Activated CD8-positive, alpha-beta T cell treated with anti-CD3 and anti-CD28 coated beads, Interleukin-2, amount 10 ng/mL, durations not matched to agents 7 days and 5 days (primary cell): ENCODE measurements at regions not wholly inside any gene's neighbourhood (a gene's known extent, or its start where the extent isn't known, plus 50 kb on each side); places are given as distances from the start of the nearest gene placed in this dataset.

Experiments
- ATAC-seq: fragments of 150-1000 bp; cut with Tn5 transposase; one replicate; pipeline ENCODE4 v1.10.0; 2021; ENCODE audit warnings: moderate library complexity
- CTCF ChIA-PET: fragments of 350-600 bp; sonication (Branson Sonifier 250); formaldehyde crosslinking; loops from one replicate; lab custom pipeline; 2021; ENCODE audit warnings: antibody characterized with exemption; lab: Charles Lee
- POLR2A ChIA-PET: fragments of 350-600 bp; sonication (Branson Sonifier 250); formaldehyde crosslinking; loops from one replicate; lab custom pipeline; 2021; ENCODE audit warnings: antibody characterized with exemption; lab: Charles Lee
- DNase-seq: peaks from one replicate; pipeline ENCODE4 v3.0.0-alpha.2; 2020
- H3K27ac Mint-ChIP-seq: one replicate; pipeline ENCODE4 v1.8.0; 2021; ENCODE audit warnings: mild to moderate bottlenecking, mixed read lengths
- H3K27me3 Mint-ChIP-seq: one replicate; pipeline ENCODE4 v1.8.0; 2021; ENCODE audit warnings: low read depth, mixed read lengths
- H3K36me3 Mint-ChIP-seq: one replicate; pipeline ENCODE4 v1.8.0; 2021; ENCODE audit warnings: low read depth, mixed read lengths
- H3K4me1 Mint-ChIP-seq: one replicate; pipeline ENCODE4 v1.8.0; 2021; ENCODE audit warnings: low read depth, mixed read lengths
- H3K4me3 Mint-ChIP-seq: one replicate; pipeline ENCODE4 v1.8.0; 2021; ENCODE audit warnings: mild to moderate bottlenecking, mixed read lengths
- H3K9me3 Mint-ChIP-seq: one replicate; pipeline ENCODE4 v1.8.0; 2022; ENCODE audit warnings: mixed read lengths; ENCODE audit not compliant: insufficient read depth

- no peaks in the 10 kb centered on the region for H3K4me1 Mint-ChIP-seq
- no peak overlapping the region for H3K4me3 Mint-ChIP-seq
Observed at GRCh38 chr9:108707120-108707519, 148.7 kb downstream of the ACTL7B start.

GRCh38 chr9:108704156-108704852, 151.5 kb downstream of the ACTL7B start:
- no peak for ATAC-seq
- CTCF ChIA-PET = no interaction called here
- H3K9me3 Mint-ChIP-seq = no peaks in the 10 kb centered on the region
- POLR2A ChIA-PET = no interaction called here
- no peaks in the 10 kb centered on the region for H3K36me3 Mint-ChIP-seq
- H3K4me3 Mint-ChIP-seq = no peak overlapping the region
- H3K27me3 Mint-ChIP-seq = no peaks in the 10 kb centered on the region
- no peak for DNase-seq
- H3K27ac Mint-ChIP-seq = no peak overlapping the region
- no peaks in the 10 kb centered on the region for H3K4me1 Mint-ChIP-seq

More at GRCh38 chr9:108707120-108707519, 148.7 kb downstream of the ACTL7B start:
- CTCF ChIA-PET = no interaction called here
- no peak for ATAC-seq
- Mint-ChIP-seq H3K27ac (no peak overlapping the region), H3K27me3 (no peaks in the 10 kb centered on the region), H3K9me3 (no peaks in the 10 kb centered on the region), H3K36me3 (no peaks in the 10 kb centered on the region)
- POLR2A ChIA-PET = no interaction called here
- no peak for DNase-seq

GRCh38 chr9:108703429-108703828, 152.4 kb downstream of the ACTL7B start:
- no peaks in the 10 kb centered on the region for H3K27me3 Mint-ChIP-seq
- H3K36me3 Mint-ChIP-seq = no peaks in the 10 kb centered on the region
- no peak overlapping the region for H3K27ac Mint-ChIP-seq
- no peaks in the 10 kb centered on the region for H3K9me3 Mint-ChIP-seq
- POLR2A ChIA-PET = no interaction called here
- H3K4me3 Mint-ChIP-seq = no peak overlapping the region
- DNase-seq (no peak), ATAC-seq (no peak)
- CTCF ChIA-PET = no interaction called here
- H3K4me1 Mint-ChIP-seq = no peaks in the 10 kb centered on the region

- no peak overlapping the region for H3K4me3 Mint-ChIP-seq
- ChIA-PET POLR2A (no interaction called here), CTCF (no interaction called here)
- no peak overlapping the region for H3K27ac Mint-ChIP-seq
- DNase-seq (no peak), ATAC-seq (no peak)
- H3K4me1 Mint-ChIP-seq = no peaks in the 10 kb centered on the region
- H3K27me3 Mint-ChIP-seq = no peaks in the 10 kb centered on the region
- no peaks in the 10 kb centered on the region for H3K36me3 Mint-ChIP-seq
- no peaks in the 10 kb centered on the region for H3K9me3 Mint-ChIP-seq
Observed at GRCh38 chr9:108702681-108703080, 153.1 kb downstream of the ACTL7B start.

DNA sequence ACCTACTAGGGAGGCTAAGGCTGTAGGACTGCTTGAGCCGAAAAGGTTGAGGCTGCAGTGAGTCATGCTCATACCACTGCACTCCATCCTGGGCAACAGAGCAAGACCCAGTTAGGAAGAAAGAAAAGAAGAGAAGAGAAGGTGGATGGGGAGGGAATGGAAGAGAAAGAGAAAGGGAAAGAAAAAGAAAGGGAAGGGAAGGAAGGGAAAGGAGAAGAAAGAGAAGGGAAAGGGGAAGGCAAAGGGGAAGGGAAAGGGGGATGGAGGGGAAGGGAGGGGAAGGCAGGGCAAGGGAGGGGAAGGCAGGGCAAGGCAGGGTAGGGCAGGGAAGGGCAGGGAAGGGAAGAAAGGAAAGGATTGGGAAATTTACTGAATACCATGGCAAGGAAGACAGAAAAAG, 157.0 kb downstream of the ACTL7B start:
- DNase-seq (no peak), ATAC-seq (no peak)
- no peaks in the 10 kb centered on the region for H3K27me3 Mint-ChIP-seq
- no peak overlapping the region for H3K4me3 Mint-ChIP-seq
- H3K36me3 Mint-ChIP-seq = no peaks in the 10 kb centered on the region
- no peak overlapping the region for H3K27ac Mint-ChIP-seq
- POLR2A ChIA-PET = no interaction called here
- CTCF ChIA-PET = no interaction called here
- H3K4me1 Mint-ChIP-seq = no peaks in the 10 kb centered on the region
- H3K9me3 Mint-ChIP-seq = no peaks in the 10 kb centered on the region

GRCh38 chr9:108698231-108698630, 157.6 kb downstream of the ACTL7B start:
- no peak for DNase-seq
- H3K36me3 Mint-ChIP-seq = no peaks in the 10 kb centered on the region
- H3K27ac Mint-ChIP-seq = no peak overlapping the region
- H3K9me3 Mint-ChIP-seq = no peaks in the 10 kb centered on the region
- H3K27me3 Mint-ChIP-seq = no peaks in the 10 kb centered on the region
- ChIA-PET CTCF (no interaction called here), POLR2A (no interaction called here)
- no peak for ATAC-seq
- H3K4me3 Mint-ChIP-seq = no peak overlapping the region
- no peaks in the 10 kb centered on the region for H3K4me1 Mint-ChIP-seq

- DNase-seq (no peak), ATAC-seq (no peak)
- no peaks in the 10 kb centered on the region for H3K27me3 Mint-ChIP-seq
- no peaks in the 10 kb centered on the region for H3K36me3 Mint-ChIP-seq
- POLR2A ChIA-PET = no interaction called here
- CTCF ChIA-PET = no interaction called here
- no peak overlapping the region for H3K27ac Mint-ChIP-seq
- no peak overlapping the region for H3K4me3 Mint-ChIP-seq
- H3K4me1 Mint-ChIP-seq = no peaks in the 10 kb centered on the region
- H3K9me3 Mint-ChIP-seq = no peaks in the 10 kb centered on the region
Observed at GRCh38 chr9:108696156-108696555, 159.6 kb downstream of the ACTL7B start.

GRCh38 chr9:108694170-108694569, 161.6 kb downstream of the ACTL7B start:
- POLR2A ChIA-PET = no interaction called here
- H3K4me3 Mint-ChIP-seq = no peak overlapping the region
- DNase-seq (no peak), ATAC-seq (no peak)
- H3K36me3 Mint-ChIP-seq = no peaks in the 10 kb centered on the region
- no peaks in the 10 kb centered on the region for H3K4me1 Mint-ChIP-seq
- no peak overlapping the region for H3K27ac Mint-ChIP-seq
- no peaks in the 10 kb centered on the region for H3K27me3 Mint-ChIP-seq
- no peaks in the 10 kb centered on the region for H3K9me3 Mint-ChIP-seq
- CTCF ChIA-PET = no interaction called here

- Mint-ChIP-seq H3K36me3 (no peaks in the 10 kb centered on the region), H3K27me3 (no peaks in the 10 kb centered on the region), H3K27ac (no peak overlapping the region), H3K9me3 (no peaks in the 10 kb centered on the region), H3K4me3 (no peak overlapping the region), H3K4me1 (no peaks in the 10 kb centered on the region)
- DNase-seq (no peak), ATAC-seq (no peak)
- ChIA-PET POLR2A (no interaction called here), CTCF (no interaction called here)
Observed at GRCh38 chr9:108691614-108692013, 164.2 kb downstream of the ACTL7B start.

GRCh38 chr9:108688676-108689075, 167.1 kb downstream of the ACTL7B start:
- no peak overlapping the region for H3K27ac Mint-ChIP-seq
- ATAC-seq = no peak
- ChIA-PET CTCF (no interaction called here), POLR2A (no interaction called here)
- peaks cover 5% of the 10 kb centered on the region for H3K9me3 Mint-ChIP-seq
- H3K4me1 Mint-ChIP-seq = no peaks in the 10 kb centered on the region
- H3K27me3 Mint-ChIP-seq = no peaks in the 10 kb centered on the region
- no peaks in the 10 kb centered on the region for H3K36me3 Mint-ChIP-seq
- DNase-seq = no peak
- H3K4me3 Mint-ChIP-seq = no peak overlapping the region

- Mint-ChIP-seq H3K36me3 (no peaks in the 10 kb centered on the region), H3K27me3 (no peaks in the 10 kb centered on the region), H3K4me1 (no peaks in the 10 kb centered on the region), H3K9me3 (peaks cover 5% of the 10 kb centered on the region), H3K4me3 (no peak overlapping the region), H3K27ac (no peak overlapping the region)
- no peak for DNase-seq
- ATAC-seq = no peak
- POLR2A ChIA-PET = no interaction called here
- CTCF ChIA-PET = no interaction called here
Observed at GRCh38 chr9:108688051-108688450, 167.7 kb downstream of the ACTL7B start.

DNA sequence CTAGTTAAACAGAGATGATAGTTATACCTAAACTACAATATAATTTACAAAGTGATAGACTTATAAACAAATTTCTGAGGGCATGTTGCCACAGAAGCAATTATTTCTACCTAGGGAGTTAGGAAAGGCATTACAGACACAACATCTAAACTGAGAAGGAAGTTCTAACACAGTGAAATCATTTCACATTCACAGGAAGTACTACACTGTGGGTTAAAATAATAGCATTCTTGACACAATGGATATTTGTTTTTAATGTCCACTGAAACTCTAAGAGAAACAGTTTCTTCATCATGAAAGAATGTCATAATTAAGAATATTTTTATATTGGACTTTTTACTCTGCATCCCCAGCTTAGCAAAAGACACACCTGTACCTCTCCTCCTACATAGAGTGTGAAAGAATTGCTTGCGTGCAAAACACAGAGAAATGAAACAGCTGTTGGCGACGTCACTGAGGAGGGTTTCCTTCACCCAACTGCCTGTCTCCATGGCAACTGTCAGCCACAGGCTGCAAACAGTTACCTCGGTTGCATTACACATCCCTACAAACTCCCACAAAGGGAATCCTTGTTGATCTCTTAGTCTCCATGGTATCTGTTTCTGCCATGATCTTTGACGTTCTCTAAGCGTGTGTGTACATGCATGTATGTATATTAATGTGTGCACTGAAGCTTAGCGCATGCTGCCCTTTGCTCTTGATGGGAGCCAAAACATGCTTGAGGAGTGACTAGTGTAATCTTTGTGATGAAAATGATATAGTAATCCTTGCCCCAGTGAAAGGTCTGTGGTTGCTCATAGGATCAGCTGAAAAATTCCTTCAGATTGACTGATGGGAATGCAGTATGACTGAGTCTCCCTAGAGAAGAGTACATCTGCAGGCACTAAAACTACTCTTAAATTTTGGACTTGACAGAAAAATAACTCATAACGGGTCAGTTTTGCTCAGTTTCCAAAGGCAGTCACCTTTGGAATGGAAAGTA, 168.5 kb downstream of the ACTL7B start:
- no peaks in the 10 kb centered on the region for H3K36me3 Mint-ChIP-seq
- H3K4me1 Mint-ChIP-seq = no peaks in the 10 kb centered on the region
- POLR2A ChIA-PET = no interaction called here
- ATAC-seq = no peak
- H3K4me3 Mint-ChIP-seq = no peak overlapping the region
- CTCF ChIA-PET = no interaction called here
- H3K9me3 Mint-ChIP-seq = peaks cover 5% of the 10 kb centered on the region
- no peak overlapping the region for H3K27ac Mint-ChIP-seq
- no peaks in the 10 kb centered on the region for H3K27me3 Mint-ChIP-seq
- no peak for DNase-seq
